ENCODE measurements at regions not wholly inside any gene's neighbourhood (a gene's known extent, or its start where the extent isn't known, plus 50 kb on each side); places are given as distances from the start of the nearest gene placed in this dataset.

DNA sequence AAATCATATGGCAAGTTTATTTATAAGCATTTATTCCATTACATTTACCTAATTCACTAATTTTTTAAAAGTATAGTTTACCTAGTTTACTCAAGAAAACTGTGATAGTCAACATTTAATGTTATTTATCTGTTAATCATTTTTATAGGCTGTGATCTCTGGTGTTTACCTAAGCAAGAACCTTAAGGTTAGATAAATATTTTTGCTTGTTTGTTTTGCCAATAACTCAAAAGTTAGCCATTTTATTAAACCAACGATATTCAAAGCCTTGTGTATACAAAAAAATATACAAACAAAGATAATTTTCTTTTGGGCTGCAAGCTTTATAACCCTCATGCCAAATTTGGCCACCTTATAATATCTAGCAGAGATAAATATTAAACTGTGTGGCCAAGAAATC is 157.3 kb downstream of the SLCO1B3 start:
- DNase-seq = no peak

DNA sequence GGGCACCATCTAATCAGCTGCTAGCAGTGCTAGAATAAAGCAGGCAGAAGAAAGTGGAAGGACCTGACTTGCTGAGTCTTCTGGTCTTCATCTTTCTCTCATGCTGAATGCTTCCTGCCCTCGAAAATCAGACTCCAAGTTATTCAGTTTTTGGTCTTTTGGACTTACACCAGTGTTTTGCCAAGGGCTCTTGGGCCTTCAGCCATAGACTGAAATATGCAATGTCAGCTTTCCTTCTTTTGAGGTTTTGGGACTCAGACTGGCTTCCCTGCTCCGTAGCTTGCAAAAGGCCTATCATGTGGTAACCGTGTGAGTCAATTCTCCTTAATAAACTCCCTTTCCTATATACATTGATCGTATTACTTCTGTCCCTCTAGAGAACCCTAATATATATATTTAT is 159.3 kb downstream of the SLCO1B3 start:
- DNase-seq = no peak

DNA sequence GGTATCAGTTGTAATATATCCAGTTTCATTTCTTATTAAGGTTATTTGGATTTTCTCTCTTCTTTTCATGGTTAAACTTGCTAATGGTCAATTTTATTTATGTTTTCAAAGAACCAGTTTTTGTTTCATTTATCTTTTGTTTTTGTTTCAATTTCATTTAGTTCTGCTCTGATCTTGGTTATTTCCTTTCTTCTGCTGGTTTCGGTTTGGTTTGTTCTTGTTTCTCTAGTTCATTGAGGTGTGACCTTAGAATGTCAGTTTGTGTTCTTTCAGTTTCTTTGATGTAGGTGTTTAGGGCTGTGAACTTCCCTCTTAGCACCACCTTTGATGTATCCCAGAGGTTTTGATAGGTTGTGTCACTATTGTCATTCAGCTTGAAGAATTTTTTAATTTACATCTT is 145.6 kb upstream of the SLCO1B1 start:
- no peak for DNase-seq

DNA sequence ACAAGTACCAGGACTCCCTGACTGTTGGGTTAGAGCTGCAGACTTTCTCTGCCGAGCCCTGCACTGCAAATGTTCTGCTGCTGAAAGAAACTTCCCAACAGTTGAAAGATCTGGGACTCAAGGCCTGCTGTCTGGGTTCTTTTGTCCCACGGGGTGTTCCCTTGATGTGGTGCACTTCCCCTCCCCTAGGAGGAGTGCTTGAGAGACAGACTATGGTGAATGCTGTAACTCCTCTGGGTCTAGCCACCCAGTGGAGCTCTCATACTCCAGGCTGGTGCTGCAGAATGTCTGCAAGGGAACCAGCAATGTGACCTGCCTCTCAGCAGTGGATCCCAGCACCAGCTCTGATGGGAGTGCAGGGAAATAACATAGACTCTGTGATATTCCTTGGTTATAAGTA is 129.2 kb upstream of the SLCO1B1 start:
- no peak for DNase-seq

DNA sequence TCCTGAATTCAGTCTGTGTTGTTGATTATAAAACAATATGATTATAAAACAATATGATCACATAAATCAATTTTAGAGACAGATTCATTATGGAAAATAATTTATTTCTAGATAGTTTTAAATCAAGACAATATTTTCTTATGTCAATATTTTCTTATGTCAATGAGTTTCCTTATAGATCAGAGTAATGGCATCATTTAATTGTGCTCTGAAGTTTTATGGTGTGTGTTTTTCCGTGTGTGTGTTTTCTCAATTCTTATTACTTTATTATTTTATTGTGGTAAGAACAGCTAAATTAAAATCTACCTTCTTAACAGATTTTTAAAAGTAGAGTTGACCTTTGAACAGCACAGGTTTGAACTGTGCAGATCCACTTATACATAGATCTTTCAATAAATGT is 105.3 kb upstream of the SLCO1B1 start:
- DNase-seq = no peak

DNA sequence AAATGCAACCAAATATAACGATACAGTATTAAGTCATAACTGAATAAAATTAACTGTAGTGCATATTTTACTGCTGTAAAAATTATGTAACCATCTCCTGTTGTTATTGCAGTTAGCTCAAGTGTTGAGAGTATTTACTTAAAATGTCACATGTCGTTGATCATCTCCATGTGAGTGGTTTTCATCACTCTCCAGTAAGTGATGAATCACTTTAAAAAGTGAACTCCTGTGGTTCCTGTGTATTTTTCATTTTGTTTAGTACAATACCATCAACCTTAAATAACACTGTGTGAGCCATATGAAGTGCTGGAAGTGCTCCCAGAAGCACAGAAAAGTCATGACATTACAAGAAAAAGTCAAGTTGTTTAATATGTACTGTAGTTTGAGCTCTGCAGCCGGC is 104.7 kb upstream of the SLCO1B1 start:
- peak; percentile 52 for DNase-seq

DNA sequence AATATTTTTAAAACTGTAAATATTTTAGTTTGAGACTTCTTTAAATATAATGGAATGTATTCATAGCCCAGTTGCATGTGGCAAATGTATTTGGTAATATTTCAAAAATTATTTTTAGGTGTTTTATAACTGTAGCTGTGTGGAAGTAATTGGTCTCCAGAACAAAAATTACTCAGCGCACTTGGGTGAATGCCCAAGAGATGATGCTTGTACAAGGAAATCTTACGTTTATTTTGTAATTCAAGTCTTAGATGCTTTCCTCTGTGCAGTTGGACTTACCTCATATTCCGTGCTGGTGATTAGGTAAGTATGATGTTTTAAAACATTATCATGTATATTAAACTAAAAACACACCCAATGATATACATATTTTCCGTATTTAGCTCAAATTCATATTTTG is 76.7 kb upstream of the SLCO1B1 start:
- DNase-seq = no peak

DNA sequence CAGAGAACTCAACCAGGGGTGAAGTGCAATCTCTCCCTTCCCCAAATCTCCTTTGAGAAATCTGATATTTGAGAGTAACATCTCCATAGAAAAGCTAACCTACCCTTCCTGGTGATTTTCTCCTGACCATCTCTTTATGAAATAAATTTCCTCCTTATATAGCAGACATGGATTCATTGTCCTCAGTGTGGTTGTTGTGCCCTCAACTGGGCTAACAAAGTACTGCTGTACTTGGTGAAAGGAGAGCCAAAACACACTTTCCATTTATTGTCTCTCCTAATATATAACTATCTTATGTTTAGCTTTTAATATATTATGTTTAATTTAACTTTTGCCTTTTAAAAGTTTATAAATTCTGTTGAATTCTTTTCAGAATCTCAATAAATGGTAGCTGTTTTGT is 65.1 kb upstream of the SLCO1B1 start:
- peak; percentile 16 for DNase-seq

DNA sequence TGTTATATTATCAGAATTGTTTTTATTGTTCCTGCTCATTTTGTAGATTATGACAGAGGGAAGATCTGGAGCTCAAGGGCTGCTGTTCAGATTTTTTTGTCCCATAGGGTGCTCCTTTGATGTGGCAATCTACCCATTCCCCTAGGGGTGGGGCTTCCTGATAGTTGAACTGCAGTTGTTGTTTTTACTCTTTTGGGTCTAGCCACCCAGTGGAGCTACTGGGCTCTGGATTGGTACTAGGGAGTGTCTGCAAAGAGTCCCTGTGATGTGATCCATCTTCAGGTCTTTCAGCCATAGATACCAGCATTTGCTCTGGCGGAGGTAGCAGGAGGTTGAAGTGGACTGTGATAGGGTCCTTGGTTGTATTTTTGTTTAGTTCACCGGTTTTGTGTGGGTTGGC is 57.9 kb upstream of the SLCO1B1 start:
- no peak for DNase-seq

DNA sequence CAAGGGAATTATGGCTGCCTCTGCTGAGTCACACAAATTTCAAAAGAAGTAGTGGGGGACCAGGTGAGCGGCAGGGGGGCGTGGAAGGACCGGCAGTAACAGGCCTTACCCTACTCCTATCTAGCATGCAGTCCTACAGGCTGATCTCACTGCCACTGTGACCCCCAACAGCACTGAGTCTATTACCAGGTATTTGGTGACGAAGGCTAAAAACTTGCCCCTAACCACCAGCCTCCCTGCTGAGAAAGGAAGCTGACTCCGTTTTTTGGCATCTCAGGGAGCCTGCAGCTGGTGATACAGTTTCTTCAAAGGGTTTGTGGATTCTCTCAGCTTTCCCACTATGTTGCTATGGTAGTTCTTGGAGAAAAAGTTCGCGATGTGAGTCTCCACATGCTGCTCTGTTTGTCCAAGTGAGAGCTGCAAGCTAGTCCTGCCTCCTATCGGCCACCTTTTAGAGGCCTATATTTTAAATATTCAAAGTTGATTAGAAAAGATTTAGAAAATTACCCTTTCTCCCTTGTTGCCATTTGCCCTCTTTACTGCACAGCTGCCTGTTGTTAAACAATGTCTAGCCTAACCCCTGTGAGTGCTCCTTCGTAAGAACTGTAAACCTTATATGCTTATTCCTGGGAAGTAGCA is 57.1 kb upstream of the SLCO1B1 start:
- DNase-seq = no peak
